ENCODE measurements at regions not wholly inside any gene's neighbourhood (a gene's known extent, or its start where the extent isn't known, plus 50 kb on each side); places are given as distances from the start of the nearest gene placed in this dataset.

- intact Hi-C loops (cut with micrococcal nuclease), result no loop called here
These were observed 566.6 kb downstream of the RPS29 start for GRCh38 chr14:49019467-49020115.

GRCh38 chr14:49017447-49017846, 568.7 kb downstream of the RPS29 start:
- intact Hi-C loops (cut with micrococcal nuclease), result no loop called here

GRCh38 chr14:49016381-49016780, 569.8 kb downstream of the RPS29 start:
- intact Hi-C loops (cut with micrococcal nuclease), result no loop called here

GRCh38 chr14:49014476-49014875, 571.7 kb downstream of the RPS29 start:
- intact Hi-C loops (cut with micrococcal nuclease), result no loop called here

GRCh38 chr14:49008363-49008762, 577.8 kb downstream of the RPS29 start:
- intact Hi-C loops (cut with micrococcal nuclease), result no loop called here

GRCh38 chr14:48991141-48991540, 595.0 kb downstream of the RPS29 start:
- intact Hi-C loops (cut with micrococcal nuclease), result no loop called here

GRCh38 chr14:48983351-48983888, 602.8 kb downstream of the RPS29 start:
- intact Hi-C loops (cut with micrococcal nuclease), result no loop called here

GRCh38 chr14:48974994-48975393, 611.2 kb downstream of the RPS29 start:
- intact Hi-C loops (cut with micrococcal nuclease), result no loop called here

- intact Hi-C loops (cut with micrococcal nuclease), result no loop called here
These were observed 613.0 kb downstream of the RPS29 start for GRCh38 chr14:48973151-48973550.

- intact Hi-C loops (cut with micrococcal nuclease), result no loop called here
These were observed 615.2 kb downstream of the RPS29 start for GRCh38 chr14:48970943-48971342.

- intact Hi-C loops (cut with micrococcal nuclease), result no loop called here
These were observed 618.8 kb downstream of the RPS29 start for GRCh38 chr14:48967419-48967818.

- intact Hi-C loops (cut with micrococcal nuclease), result no loop called here
These were observed 622.9 kb downstream of the RPS29 start for GRCh38 chr14:48963231-48963790.

GRCh38 chr14:48957486-48957885, 628.7 kb downstream of the RPS29 start:
- intact Hi-C loops (cut with micrococcal nuclease), result no loop called here

GRCh38 chr14:48955857-48956256, 630.3 kb downstream of the RPS29 start:
- intact Hi-C loops (cut with micrococcal nuclease), result no loop called here

- intact Hi-C loops (cut with micrococcal nuclease), result no loop called here
These were observed 631.7 kb downstream of the RPS29 start for GRCh38 chr14:48954446-48954845.

- intact Hi-C loops (cut with micrococcal nuclease), result no loop called here
These were observed 641.4 kb downstream of the RPS29 start for GRCh38 chr14:48944809-48945208.

GRCh38 chr14:48943913-48944312, 642.3 kb downstream of the RPS29 start:
- intact Hi-C loops (cut with micrococcal nuclease), result no loop called here

- intact Hi-C loops (cut with micrococcal nuclease), result no loop called here
These were observed 648.5 kb downstream of the RPS29 start for GRCh38 chr14:48937541-48938195.

- intact Hi-C loops (cut with micrococcal nuclease), result no loop called here
These were observed 649.3 kb downstream of the RPS29 start for GRCh38 chr14:48936849-48937248.

GRCh38 chr14:48936362-48936761, 649.8 kb downstream of the RPS29 start:
- intact Hi-C loops (cut with micrococcal nuclease), result no loop called here

GRCh38 chr14:48925184-48925583, 661.0 kb downstream of the RPS29 start:
- intact Hi-C loops (cut with micrococcal nuclease), result no loop called here

- intact Hi-C loops (cut with micrococcal nuclease), result no loop called here
These were observed 671.3 kb downstream of the RPS29 start for GRCh38 chr14:48914921-48915320.

- intact Hi-C loops (cut with micrococcal nuclease), result no loop called here
These were observed 671.8 kb downstream of the RPS29 start for GRCh38 chr14:48914382-48914781.

Measured in T-helper 1 cell treated with Interleukin-12 subunit alpha and Interleukin-12 subunit beta and Interleukin-4 antibody, amounts not matched to agents 30 ng/mL and 1 ng/mL, for 36 hours (primary cell).